Ovary (tissue), 7 donors: ENCODE measurements at regions not wholly inside any gene's neighbourhood (a gene's known extent, or its start where the extent isn't known, plus 50 kb on each side); places are given as distances from the start of the nearest gene placed in this dataset.
"Not testable (repeated sequence)": the region's sequence is repeated elsewhere in the genome, so short reads cannot be mapped to it uniquely, and the experiment has no call there.

Source experiments
- DNase-seq, 5 donors: peaks; one replicate each; pipeline ENCODE4 v3.0.0-alpha.2; 2019 to 2020
- H3K27ac ChIP-seq, 2 donors: fragments of 200-600 bp; one replicate each; pipeline versions ENCODE4 v1.5.1 to v1.8.0; 2019 to 2022
- H3K27me3 ChIP-seq: fragments of 200-600 bp; one replicate; pipeline ENCODE4 v1.8.0; 2022
- H3K36me3 ChIP-seq: fragments of 200-600 bp; sonication (generic); one replicate; pipeline ENCODE4 v1.5.1; 2019
- H3K4me1 ChIP-seq: one replicate; pipeline ENCODE4 v1.8.1; 2013; ENCODE audit warnings: mild to moderate bottlenecking, moderate library complexity; ENCODE audit not compliant: insufficient read depth
- H3K4me3 ChIP-seq: fragments of 200-600 bp; sonication (generic); one replicate; pipeline ENCODE4 v1.5.1; 2017
- H3K9me3 ChIP-seq, 2 donors: fragments of 200-600 bp in 1 of 2; sonication (generic) in 1 of 2; one replicate each; pipeline versions ENCODE4 v1.5.1 to v1.8.1; 2013 to 2019; ENCODE audit warnings: mild to moderate bottlenecking in 1 of 2, moderate library complexity in 1 of 2
- CTCF ChIP-seq, 3 donors: fragments of 450-650 bp in 2 of 3; fragments of 200-600 bp in 1 of 3; IDR thresholded peaks; one replicate each; pipeline versions ENCODE4 v1.5.1 to v1.8.0; 2016 to 2022; ENCODE audit warnings: antibody characterized with exemption in 3 of 3, mild to moderate bottlenecking in 1 of 3
- EP300 ChIP-seq: sonication (generic); formaldehyde crosslinking; IDR thresholded peaks from one replicate; pipeline ENCODE4 v1.6.1; 2017; ENCODE audit warnings: antibody characterized with exemption
- POLR2A ChIP-seq: fragments of 450-650 bp; IDR thresholded peaks from one replicate; pipeline ENCODE4 v1.6.1; 2017; ENCODE audit warnings: antibody characterized with exemption, mild to moderate bottlenecking, moderate library complexity
- WGBS, 3 donors: extraction: QIAGEN DNeasy Blood & Tissue Kit in 1 of 3; methylation state at CpG; one replicate each; pipeline versions ENCODE4 v1.1.5 to v1.1.7; 2013 to 2017; 5-methylcytosine and 5-hydroxymethylcytosine counted together
- intact Hi-C, 4 donors: fragments of 100-400 bp; cut with DNase I; formaldehyde crosslinking; loops; one replicate each; pipeline versions ENCODE4 v1.11.0 to v1.15.1; 2022 to 2023
- donor health status: DM: no; HTN: no; CAD: no; lungs with moderate emphysema.
- donor health status: DM: no; HTN: no; CAD: no.
- donor health status: Bipolar disorder and iron deficiency.
- donor health status: DM: no; HTN: no; CAD: no.
- donor health status: DM: yes; HTN: yes; CAD: no.

GRCh38 chr13:68897331-68897928 lies 1210.2 kb upstream of the ATXN8OS start:
- no peaks in the 10 kb centered on the region for H3K4me1 ChIP-seq
- intact Hi-C loops, result no loop called here
- no peaks in the 10 kb centered on the region for H3K36me3 ChIP-seq
- no peak overlapping the region for H3K27ac ChIP-seq
- H3K27me3 ChIP-seq, result no peaks in the 10 kb centered on the region
- no peak for DNase-seq
- no peak overlapping the region for H3K4me3 ChIP-seq
- no peaks in the 10 kb centered on the region for H3K9me3 ChIP-seq
- no peak for TF ChIP-seq EP300
- TF ChIP-seq POLR2A, result no peak
- TF ChIP-seq CTCF (IDR thresholded peaks at IDR 0.05), result no peak

GRCh38 chr13:68895696-68896095 lies 1211.9 kb upstream of the ATXN8OS start:
- H3K4me1 ChIP-seq, result no peaks in the 10 kb centered on the region
- intact Hi-C loops, result no loop called here
- no peak overlapping the region for H3K4me3 ChIP-seq
- H3K9me3 ChIP-seq, result no peaks in the 10 kb centered on the region
- no peaks in the 10 kb centered on the region for H3K27me3 ChIP-seq
- 91 to 97% (median 93%) methylated on average over 1 of the region's 1 CpG for WGBS, 3 donors
- no peaks in the 10 kb centered on the region for H3K36me3 ChIP-seq
- no peak for TF ChIP-seq POLR2A
- TF ChIP-seq CTCF (IDR thresholded peaks at IDR 0.05), result no peak
- H3K27ac ChIP-seq, result no peak overlapping the region
- no peak for DNase-seq

- H3K27me3 ChIP-seq, H3K36me3 ChIP-seq, H3K27ac ChIP-seq, DNase-seq, H3K4me3 ChIP-seq, H3K9me3 ChIP-seq, intact Hi-C loops, H3K4me1 ChIP-seq: not testable (repeated sequence)
- 43 to 51% (median 47%) methylated on average over 2 of the region's 2 CpGs for WGBS, 3 donors
These were observed 1213.9 kb upstream of the ATXN8OS start for GRCh38 chr13:68893721-68894120.

- DNase-seq, H3K4me1 ChIP-seq, H3K27ac ChIP-seq, H3K27me3 ChIP-seq, H3K4me3 ChIP-seq, H3K36me3 ChIP-seq, H3K9me3 ChIP-seq, intact Hi-C loops: not testable (repeated sequence)
- 66 to 75% (median 73%) methylated on average over 3 of the region's 3 CpGs for WGBS, 3 donors
These were observed 1215.0 kb upstream of the ATXN8OS start for GRCh38 chr13:68892596-68892995.

GRCh38 chr13:68890101-68890500 lies 1217.5 kb upstream of the ATXN8OS start:
- H3K27ac ChIP-seq, H3K4me1 ChIP-seq, intact Hi-C loops, H3K9me3 ChIP-seq, H3K4me3 ChIP-seq, H3K27me3 ChIP-seq, DNase-seq, H3K36me3 ChIP-seq: not testable (repeated sequence)
- 91 to 93% (median 91%) methylated on average over 7 of the region's 7 CpGs for whole genome bisulfite sequencing, 3 donors

GRCh38 chr13:68888832-68889231 lies 1218.8 kb upstream of the ATXN8OS start:
- DNase-seq, result no peak
- no peak overlapping the region for H3K4me3 ChIP-seq
- no peaks in the 10 kb centered on the region for H3K27me3 ChIP-seq
- 88 to 94% (median 91%) methylated on average over 4 of the region's 4 CpGs for WGBS, 3 donors
- no peak overlapping the region for H3K27ac ChIP-seq
- H3K4me1 ChIP-seq, result no peaks in the 10 kb centered on the region
- no peaks in the 10 kb centered on the region for H3K9me3 ChIP-seq
- H3K36me3 ChIP-seq, result no peaks in the 10 kb centered on the region
- TF ChIP-seq CTCF (IDR thresholded peaks at IDR 0.05), result no peak
- intact Hi-C loops, result no loop called here
